Esophagus squamous epithelium (tissue), 4 donors: ENCODE measurements at regions not wholly inside any gene's neighbourhood (a gene's known extent, or its start where the extent isn't known, plus 50 kb on each side); places are given as distances from the start of the nearest gene placed in this dataset.

Experiments
- CTCF ChIP-seq, 6 experiments: fragments of 450-650 bp in 4 of 6; fragments of 200-600 bp in 2 of 6; sonication (generic) in 2 of 6; IDR thresholded peaks; one replicate each; pipeline ENCODE4 v1.5.1; 2016 to 2019; ENCODE audit warnings: antibody characterized with exemption in 6 of 6, mild to moderate bottlenecking in 4 of 6, moderate library complexity in 4 of 6
- POLR2A ChIP-seq, 4 donors: fragments of 450-650 bp; IDR thresholded peaks; one replicate each; pipeline ENCODE4 v1.6.1; 2017; ENCODE audit warnings: antibody characterized with exemption in 4 of 4, mild to moderate bottlenecking in 4 of 4, moderate library complexity in 3 of 4

- no peak for TF ChIP-seq CTCF (IDR thresholded peaks at IDR 0.05)
- no peak for TF ChIP-seq POLR2A (IDR thresholded peaks at IDR 0.05)
Measured at GRCh38 chr1:69373520-69373919, 194.2 kb upstream of the LRRC7 start.
